Right cardiac atrium (tissue), 5 donors: ENCODE measurements at regions not wholly inside any gene's neighbourhood (a gene's known extent, or its start where the extent isn't known, plus 50 kb on each side); places are given as distances from the start of the nearest gene placed in this dataset.

Experiments
- ATAC-seq, 2 donors: fragments of 200-7000 bp; cut with Tn5 transposase; one replicate each; pipeline versions ENCODE4 v1.8.0 to v1.9.1; 2020; ENCODE audit warnings: moderate library complexity in 2 of 2, mild to moderate bottlenecking in 1 of 2
- DNase-seq, 3 donors: peaks; one replicate each; pipeline ENCODE4 v3.0.0-alpha.2; 2020
- H3K27ac ChIP-seq: one replicate; pipeline ENCODE4 v1.5.1; 2013; ENCODE audit warnings: mild to moderate bottlenecking, low read length, control low read depth, moderate library complexity
- H3K27me3 ChIP-seq: one replicate; pipeline ENCODE4 v1.6.1; 2013; ENCODE audit not compliant: control insufficient read depth, insufficient read depth
- H3K4me1 ChIP-seq: one replicate; pipeline ENCODE4 v1.6.1; 2013; ENCODE audit warnings: low read length; ENCODE audit not compliant: control insufficient read depth, insufficient read depth
- H3K4me3 ChIP-seq: one replicate; pipeline ENCODE4 v1.5.1; 2013; ENCODE audit warnings: low read length, control low read depth
- H3K9me3 ChIP-seq: one replicate; pipeline ENCODE4 v1.6.1; 2013; ENCODE audit warnings: low read length; ENCODE audit not compliant: control insufficient read depth
- WGBS: extraction: QIAGEN DNeasy Blood & Tissue Kit; methylation state at CpG from one replicate; pipeline ENCODE4 v1.1.7; 2013; 5-methylcytosine and 5-hydroxymethylcytosine counted together
- intact Hi-C, 4 donors: fragments of 100-400 bp; cut with DNase I; formaldehyde crosslinking; loops; one replicate each; pipeline versions ENCODE4 v1.11.0 to v1.14.0; 2022 to 2023
- donor health status: healthy with polysubstance abuse.
- donor health status: DM: no; HTN: yes; CAD: no.
- donor health status: DM: no; HTN: no; CAD: no.
- donor health status: DM: no; HTN: yes; CAD: no; lungs with severe emphysema.
- donor health status: DM: yes; HTN: yes; CAD: no.

DNA sequence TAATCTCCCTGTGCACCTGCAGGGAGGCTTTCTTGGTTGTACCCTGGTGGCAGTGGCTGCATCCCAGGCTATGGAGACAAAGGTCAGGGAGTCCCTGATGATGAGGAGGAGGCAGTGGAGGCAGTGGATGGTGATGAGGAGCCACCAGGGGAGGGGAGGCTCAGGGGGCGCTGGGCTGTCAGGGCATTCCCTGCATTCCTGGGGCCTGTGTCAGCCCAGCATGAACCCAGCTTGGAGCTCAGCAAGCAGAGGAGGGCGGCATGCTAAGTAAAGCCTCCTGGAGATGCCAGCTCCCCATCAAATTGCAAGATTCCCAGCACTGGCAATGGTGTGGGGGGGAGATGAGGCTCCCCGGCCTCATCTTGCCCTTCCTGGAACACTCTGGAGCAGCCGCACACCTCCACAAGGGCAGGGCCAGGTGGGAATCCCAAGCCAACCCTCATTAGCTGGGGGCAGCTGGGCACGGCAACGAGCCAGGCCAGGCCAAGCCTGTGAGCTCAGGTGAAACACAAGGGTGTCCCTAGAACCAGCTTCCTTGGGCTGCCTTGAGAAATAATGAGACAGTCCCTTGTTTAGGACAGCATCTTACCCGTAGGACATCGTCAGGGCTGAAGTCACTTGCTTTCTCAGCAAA lies 469.5 kb downstream of the MATN1 start:
- no peak overlapping the region for H3K27ac ChIP-seq
- DNase-seq (no peak), ATAC-seq (no peak)
- H3K27me3 ChIP-seq, result no peaks in the 10 kb centered on the region
- intact Hi-C loops, result no loop called here
- WGBS, result 79% methylated on average over 8 of the region's 8 CpGs
- no peaks in the 10 kb centered on the region for H3K9me3 ChIP-seq
- H3K4me3 ChIP-seq, result no peak overlapping the region
- H3K4me1 ChIP-seq, result no peaks in the 10 kb centered on the region

DNA sequence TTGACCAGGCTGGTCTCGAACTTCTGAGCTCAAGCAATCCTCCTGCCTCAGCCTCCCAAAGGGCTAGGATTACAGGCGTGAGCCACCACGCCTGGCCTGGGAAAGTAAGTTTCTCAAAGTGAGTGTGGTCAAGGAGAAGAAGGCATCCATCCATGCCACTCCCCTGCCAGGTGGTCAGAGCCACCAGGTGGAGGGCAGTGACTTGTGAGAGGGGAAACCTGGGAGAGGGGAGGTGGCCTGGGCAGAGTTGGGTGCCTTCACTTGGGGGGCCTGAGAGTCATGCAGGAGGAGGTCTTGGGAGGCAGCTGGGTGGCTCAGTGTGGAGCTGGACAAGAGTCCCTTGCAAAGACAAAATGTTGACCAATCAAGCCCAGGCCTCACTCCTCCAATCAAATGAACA lies 470.0 kb downstream of the MATN1 start:
- intact Hi-C loops, result no loop called here
- no peak for DNase-seq
- Histone ChIP-seq H3K4me3 (no peak overlapping the region), H3K27me3 (no peaks in the 10 kb centered on the region), H3K27ac (no peak overlapping the region), H3K9me3 (no peaks in the 10 kb centered on the region), H3K4me1 (no peaks in the 10 kb centered on the region)
- no peak for ATAC-seq
- 81% methylated on average over 3 of the region's 3 CpGs for WGBS

GRCh38 chr1:30250984-30251850 lies 472.2 kb downstream of the MATN1 start:
- 73% methylated on average over 6 of the region's 6 CpGs for WGBS
- H3K9me3 ChIP-seq, result no peaks in the 10 kb centered on the region
- ATAC-seq, result no peak
- H3K4me1 ChIP-seq, result no peaks in the 10 kb centered on the region
- no peak for DNase-seq
- H3K4me3 ChIP-seq, result no peak overlapping the region
- intact Hi-C loops, result no loop called here
- H3K27ac ChIP-seq, result no peak overlapping the region
- no peaks in the 10 kb centered on the region for H3K27me3 ChIP-seq

- ATAC-seq (no peak), DNase-seq (no peak)
- H3K9me3 ChIP-seq, result no peaks in the 10 kb centered on the region
- H3K27me3 ChIP-seq, result no peaks in the 10 kb centered on the region
- H3K4me1 ChIP-seq, result no peaks in the 10 kb centered on the region
- no peak overlapping the region for H3K27ac ChIP-seq
- WGBS, result 51% methylated on average over 10 of the region's 10 CpGs
- intact Hi-C loops, result no loop called here
- no peak overlapping the region for H3K4me3 ChIP-seq
These were observed 472.9 kb downstream of the MATN1 start for GRCh38 chr1:30250338-30250983.

DNA sequence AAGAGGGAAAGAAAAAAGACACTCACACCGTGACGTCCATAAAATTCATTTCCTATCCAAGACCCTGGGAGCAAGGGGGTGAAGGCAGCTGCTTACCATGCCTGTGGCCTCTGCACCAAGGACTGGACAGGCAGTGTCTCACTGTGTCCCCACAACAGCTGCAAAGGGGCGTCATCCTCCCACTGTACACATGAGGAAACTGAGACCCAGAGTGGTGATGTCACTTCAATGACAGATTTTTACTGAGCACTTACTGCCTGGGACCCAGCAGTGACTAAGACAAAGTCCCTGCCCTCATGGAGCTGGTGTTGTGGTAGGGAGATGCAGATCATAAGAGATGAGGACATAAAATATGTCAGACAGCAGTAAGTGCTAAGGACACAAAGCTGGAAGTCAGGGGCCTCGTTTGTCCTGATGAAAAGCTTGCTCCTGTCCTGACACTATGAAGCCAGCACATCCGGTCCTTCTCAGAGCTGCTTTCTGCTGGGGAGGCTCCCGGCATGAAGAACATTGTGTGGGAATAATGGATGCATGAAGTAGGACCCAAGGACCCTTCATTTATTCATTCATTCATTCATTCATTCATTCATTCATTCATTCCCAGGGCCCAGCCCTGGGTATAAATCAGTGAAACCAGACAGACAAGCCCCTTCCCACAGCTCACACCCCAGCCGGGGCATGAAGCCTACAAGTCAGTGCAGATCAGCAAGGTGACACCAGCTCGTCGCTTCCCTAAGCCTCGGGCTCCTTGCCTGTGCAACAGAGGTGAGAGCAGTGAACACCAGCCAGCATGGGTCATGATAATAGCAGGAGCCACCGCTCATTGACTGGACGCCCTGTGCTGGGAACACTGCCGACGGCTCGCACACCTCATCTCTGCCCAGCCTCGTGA lies 473.7 kb downstream of the MATN1 start:
- Histone ChIP-seq H3K4me1 (no peaks in the 10 kb centered on the region), H3K27ac (no peak overlapping the region), H3K4me3 (no peak overlapping the region), H3K9me3 (no peaks in the 10 kb centered on the region), H3K27me3 (no peaks in the 10 kb centered on the region)
- DNase-seq (no peak), ATAC-seq (no peak)
- intact Hi-C loops, result no loop called here
- 70% methylated on average over 16 of the region's 16 CpGs for WGBS

DNA sequence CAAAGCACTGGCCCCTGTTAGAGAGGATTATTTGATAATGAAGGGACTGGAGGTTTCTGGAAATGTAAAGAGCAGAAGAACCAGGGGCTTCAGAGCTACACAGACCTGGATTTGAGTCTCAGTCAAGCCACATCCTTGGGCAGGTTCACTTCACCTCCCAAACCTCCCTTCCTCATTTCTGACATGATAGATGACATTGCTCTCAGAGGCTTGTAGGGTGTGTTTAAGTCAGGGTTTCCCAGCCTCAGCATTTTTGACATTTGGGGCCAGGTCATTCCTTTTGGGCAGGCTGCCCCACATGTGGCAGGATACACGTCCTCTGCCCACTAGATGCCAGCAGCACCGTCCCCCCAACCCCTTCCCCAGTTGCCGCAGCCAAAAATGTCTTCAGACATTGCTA lies 474.6 kb downstream of the MATN1 start:
- H3K27me3 ChIP-seq, result no peaks in the 10 kb centered on the region
- no peaks in the 10 kb centered on the region for H3K9me3 ChIP-seq
- no peak overlapping the region for H3K4me3 ChIP-seq
- H3K4me1 ChIP-seq, result no peaks in the 10 kb centered on the region
- 47% methylated on average over 3 of the region's 3 CpGs for WGBS
- intact Hi-C loops, result no loop called here
- H3K27ac ChIP-seq, result no peak overlapping the region
- ATAC-seq (no peak), DNase-seq (no peak)

DNA sequence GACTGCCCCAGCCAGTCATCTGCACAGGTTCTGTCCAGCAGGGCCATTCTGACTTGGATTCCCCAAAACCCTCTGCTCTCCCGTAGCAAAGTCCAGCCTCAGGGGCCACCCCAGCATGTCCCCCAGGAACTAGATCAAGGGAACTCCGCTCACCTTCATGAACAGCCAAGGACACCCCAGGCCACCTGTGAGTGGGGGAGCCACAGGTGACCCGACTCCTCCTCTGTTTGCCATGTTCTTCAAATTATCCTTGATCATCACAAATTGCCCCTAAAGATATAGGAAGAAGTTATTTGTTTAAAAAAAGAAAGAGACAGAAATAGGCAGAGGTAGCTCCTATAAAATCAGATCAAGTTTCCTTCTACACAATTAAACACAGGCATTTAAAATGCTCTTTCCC lies 475.0 kb downstream of the MATN1 start:
- no peak overlapping the region for H3K4me3 ChIP-seq
- H3K27ac ChIP-seq, result no peak overlapping the region
- no peaks in the 10 kb centered on the region for H3K9me3 ChIP-seq
- no peaks in the 10 kb centered on the region for H3K4me1 ChIP-seq
- intact Hi-C loops, result no loop called here
- DNase-seq, result no peak
- no peaks in the 10 kb centered on the region for H3K27me3 ChIP-seq
- ATAC-seq, result no peak
- 88% methylated on average over 3 of the region's 3 CpGs for WGBS

DNA sequence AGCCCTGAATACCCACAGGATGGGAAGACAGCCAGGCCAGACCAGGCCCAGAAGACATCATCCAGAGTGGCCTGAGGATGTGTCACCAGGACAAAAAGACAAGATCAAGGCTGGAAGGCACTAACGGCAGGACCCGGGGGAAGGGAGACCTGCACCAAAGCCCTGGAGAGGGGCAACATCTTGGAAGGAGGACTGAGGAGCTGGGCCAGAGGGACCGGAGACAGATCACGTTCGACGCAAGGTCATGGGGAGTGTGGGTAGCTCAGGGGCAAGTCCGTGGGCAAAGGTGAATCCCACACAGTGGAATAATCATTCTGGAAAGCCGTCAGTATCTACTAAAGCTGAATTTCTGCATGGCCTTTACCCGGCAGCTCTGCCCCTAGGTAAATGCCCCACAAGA lies 478.6 kb downstream of the MATN1 start:
- H3K27me3 ChIP-seq, result no peaks in the 10 kb centered on the region
- H3K27ac ChIP-seq, result no peak overlapping the region
- ATAC-seq, result no peak
- H3K4me3 ChIP-seq, result no peak overlapping the region
- H3K9me3 ChIP-seq, result no peaks in the 10 kb centered on the region
- intact Hi-C loops, result no loop called here
- DNase-seq, result no peak
- WGBS, result 87% methylated on average over 9 of the region's 9 CpGs
- H3K4me1 ChIP-seq, result no peaks in the 10 kb centered on the region

DNA sequence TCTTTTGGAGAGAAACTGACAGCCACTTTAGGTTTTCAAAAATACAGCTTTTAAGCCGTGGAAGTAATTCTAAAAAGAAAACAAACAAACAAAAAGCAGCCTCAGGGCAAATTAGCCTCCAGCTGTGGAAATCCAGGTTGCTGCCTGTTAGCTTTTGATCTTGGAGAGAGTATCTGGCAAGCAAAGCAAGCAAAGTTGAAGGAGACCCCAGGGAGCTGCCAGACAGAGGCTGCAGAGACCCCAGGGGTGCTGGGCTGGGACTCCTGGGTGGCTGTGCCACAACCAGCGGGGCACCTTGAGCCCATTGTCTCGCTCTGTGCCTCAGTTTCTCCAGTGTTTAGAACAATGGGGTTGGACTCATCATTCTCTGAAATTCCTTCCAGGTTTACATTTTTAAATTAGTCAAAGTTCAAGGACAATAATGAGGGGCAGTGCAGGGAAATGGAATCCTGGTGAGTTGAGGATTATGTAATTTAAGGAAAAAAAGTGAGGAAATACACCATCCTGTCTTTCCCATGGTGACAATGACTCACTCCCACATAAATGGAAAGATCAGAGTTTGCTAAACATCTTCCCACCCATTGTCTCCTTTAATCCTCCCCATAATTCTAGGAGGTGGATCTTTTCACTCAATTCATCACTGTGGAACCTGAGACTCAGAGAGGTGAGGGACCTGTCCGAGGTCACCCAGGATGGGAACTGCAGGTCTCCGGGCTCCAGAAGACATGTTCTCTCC lies 480.5 kb downstream of the MATN1 start:
- Histone ChIP-seq H3K4me3 (no peak overlapping the region), H3K4me1 (no peaks in the 10 kb centered on the region), H3K27ac (no peak overlapping the region), H3K27me3 (no peaks in the 10 kb centered on the region), H3K9me3 (no peaks in the 10 kb centered on the region)
- intact Hi-C loops, result no loop called here
- ATAC-seq (no peak), DNase-seq (no peak)
- WGBS, result 44% methylated on average over 5 of the region's 5 CpGs

GRCh38 chr1:30242168-30242567 lies 481.2 kb downstream of the MATN1 start:
- intact Hi-C loops, result no loop called here
- H3K27me3 ChIP-seq, result no peaks in the 10 kb centered on the region
- ATAC-seq (no peak), DNase-seq (no peak)
- no peak overlapping the region for H3K27ac ChIP-seq
- H3K4me3 ChIP-seq, result no peak overlapping the region
- no peaks in the 10 kb centered on the region for H3K4me1 ChIP-seq
- no peaks in the 10 kb centered on the region for H3K9me3 ChIP-seq
- WGBS, result 67% methylated on average over 9 of the region's 9 CpGs
